GM21390 (cell line): ENCODE measurements at regions not wholly inside any gene's neighbourhood (a gene's known extent, or its start where the extent isn't known, plus 50 kb on each side); places are given as distances from the start of the nearest gene placed in this dataset.

Source experiments
- ATAC-seq: cut with Tn5 transposase; IDR thresholded peaks from one replicate; pipeline ENCODE4 v1.9.1; 2021; ENCODE audit not compliant: unreplicated experiment

DNA sequence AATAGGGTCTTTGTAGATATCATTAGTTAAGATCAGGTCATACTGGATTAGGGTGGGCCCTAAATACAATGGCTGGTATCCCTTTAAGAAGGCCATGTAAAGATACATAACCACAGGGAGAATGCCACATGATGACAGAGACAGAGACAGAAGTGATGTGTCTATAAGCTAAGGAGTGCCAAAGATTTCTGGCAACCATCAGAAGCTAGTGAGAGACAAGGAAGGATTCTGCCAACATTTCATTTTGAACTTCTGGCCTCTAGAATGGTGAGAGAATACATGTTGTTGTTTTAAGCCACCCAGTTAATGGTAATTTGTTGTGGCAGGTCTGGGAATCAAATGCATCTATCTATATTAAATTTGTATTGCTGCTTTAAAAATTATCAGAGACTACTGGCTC is 185.5 kb upstream of the CYRIA start:
- no peak for ATAC-seq

DNA sequence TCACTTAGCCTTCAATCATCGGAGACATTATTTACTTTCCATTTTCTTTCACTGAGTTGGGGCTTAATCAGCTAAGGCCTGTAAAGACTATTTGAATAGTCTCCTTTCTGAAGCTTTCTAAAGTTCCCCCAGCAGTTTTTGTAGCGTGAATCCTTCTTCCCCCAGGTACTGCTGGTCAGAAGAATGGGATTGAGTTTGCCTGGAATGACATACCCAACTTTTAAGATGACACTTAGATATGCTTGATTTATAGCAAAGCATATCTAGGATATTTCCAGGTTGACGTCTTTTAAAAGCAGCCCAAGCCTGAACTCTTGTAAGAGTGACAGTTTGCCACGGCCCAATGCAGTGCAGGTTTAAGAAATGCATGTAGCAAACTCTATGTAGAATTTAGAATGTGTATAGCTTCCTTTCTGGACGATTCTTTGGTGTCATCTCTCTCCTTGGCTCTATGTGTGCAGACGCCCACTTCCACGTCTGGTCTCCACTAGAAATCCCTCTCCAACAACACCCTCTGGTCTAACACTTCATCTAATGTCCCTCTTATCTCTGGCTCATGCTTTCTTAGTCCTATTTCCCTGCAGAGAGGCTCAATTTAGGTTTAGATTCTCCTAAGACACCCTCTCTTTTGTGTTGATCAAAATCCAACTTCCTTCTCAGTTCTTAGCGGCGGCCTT is 175.0 kb upstream of the CYRIA start:
- ATAC-seq, result no peak

GRCh38 chr2:16832910-16833309 is 167.3 kb upstream of the CYRIA start:
- no peak for ATAC-seq

GRCh38 chr2:16828828-16829160 is 163.2 kb upstream of the CYRIA start:
- no peak for ATAC-seq

DNA sequence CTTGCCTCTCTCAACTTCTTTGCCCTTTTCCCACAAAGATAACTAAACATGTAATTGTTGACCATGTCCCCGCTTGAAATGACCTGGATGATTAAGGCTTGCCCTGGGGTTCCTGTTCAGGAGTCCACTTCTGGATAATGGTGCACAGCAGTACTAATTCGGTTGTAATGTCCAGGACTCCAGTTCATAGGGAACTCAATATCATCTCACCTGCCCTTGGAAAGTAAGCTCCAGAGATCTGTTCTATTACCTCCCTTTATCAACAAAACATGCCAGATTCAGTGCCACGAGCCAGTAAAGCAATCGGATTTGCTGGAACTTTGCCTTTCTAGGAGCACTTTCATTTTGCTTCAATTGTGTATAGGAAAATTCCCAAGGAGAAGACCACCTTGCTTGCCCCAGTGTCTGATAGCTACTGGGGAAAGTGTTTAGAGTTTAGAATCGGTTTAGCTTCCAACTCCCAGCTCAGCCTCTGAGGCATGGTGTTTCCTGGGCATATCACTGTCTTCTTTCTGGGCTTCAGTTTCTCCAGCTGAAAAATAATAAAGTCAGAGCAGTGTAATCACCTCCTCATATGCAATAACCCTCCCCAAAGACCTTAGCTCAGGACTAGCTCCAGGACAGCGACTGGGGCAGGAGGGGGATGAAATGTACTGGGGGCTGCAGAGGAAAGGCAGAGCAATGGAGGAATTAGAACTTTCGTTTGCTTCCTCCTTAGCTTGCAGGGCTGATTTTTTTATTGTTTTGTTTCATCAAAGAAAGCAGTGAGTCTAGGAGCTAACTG is 162.6 kb upstream of the CYRIA start:
- no peak for ATAC-seq

DNA sequence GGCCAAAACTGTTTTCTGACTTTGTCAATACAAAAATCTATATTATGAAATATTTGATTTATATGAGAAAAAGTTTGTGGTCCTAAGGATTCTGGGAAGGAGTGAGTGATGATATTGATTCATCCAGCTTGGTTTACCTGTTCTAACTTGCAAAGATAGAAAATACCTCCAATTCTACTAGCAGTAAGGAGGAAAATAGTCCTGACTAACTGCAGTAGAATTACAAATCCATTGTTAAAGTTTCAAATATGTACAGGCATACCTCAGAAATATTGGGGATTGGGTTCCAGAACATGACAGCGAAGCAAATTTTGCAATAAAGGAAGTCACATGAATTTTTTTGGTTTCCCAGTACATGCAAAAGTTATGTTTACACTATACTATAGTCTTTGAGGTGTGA is 158.8 kb upstream of the CYRIA start:
- no peak for ATAC-seq

GRCh38 chr2:16821692-16822091 is 156.1 kb upstream of the CYRIA start:
- no peak for ATAC-seq

DNA sequence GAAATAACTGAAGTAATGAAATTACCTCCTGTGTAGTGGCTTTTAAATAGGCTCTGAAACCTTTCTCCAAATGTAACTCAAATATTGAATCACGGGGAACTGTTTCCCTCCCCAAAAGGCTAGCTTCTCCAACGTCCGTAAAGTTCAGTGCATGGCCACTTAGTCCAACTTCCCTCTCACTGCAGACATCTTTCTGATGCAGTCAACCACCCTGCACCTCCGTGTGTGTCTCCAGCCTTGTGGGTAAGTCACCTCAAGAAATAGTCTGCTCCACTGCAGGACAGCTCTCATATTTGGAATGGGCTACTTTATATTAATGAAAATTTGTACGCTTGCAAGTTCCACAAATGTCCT is 152.5 kb upstream of the CYRIA start:
- no peak for ATAC-seq

GRCh38 chr2:16817305-16818202 is 151.9 kb upstream of the CYRIA start:
- no peak for ATAC-seq

- ATAC-seq, result no peak
Observed at GRCh38 chr2:16816522-16816921, 150.9 kb upstream of the CYRIA start.

DNA sequence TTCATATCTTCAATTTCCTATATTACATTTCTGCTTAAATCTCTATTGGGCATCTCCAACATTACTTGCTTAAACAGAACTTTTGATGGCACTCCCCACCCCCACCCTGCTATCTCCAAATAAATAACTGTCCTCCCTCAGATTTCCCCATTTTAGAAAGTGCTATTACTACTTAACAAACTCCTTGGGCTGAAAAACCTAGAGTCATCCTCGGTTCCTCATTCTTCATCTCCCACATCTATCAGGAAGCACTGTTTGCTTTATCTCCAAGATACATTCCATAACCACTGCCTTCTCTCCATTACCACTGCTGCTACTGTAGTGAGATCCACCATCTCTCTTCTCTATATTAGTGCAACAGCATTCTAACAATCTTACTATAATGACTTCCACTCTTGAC is 150.4 kb upstream of the CYRIA start:
- ATAC-seq, result no peak

GRCh38 chr2:16813593-16813992 is 148.0 kb upstream of the CYRIA start:
- no peak for ATAC-seq

DNA sequence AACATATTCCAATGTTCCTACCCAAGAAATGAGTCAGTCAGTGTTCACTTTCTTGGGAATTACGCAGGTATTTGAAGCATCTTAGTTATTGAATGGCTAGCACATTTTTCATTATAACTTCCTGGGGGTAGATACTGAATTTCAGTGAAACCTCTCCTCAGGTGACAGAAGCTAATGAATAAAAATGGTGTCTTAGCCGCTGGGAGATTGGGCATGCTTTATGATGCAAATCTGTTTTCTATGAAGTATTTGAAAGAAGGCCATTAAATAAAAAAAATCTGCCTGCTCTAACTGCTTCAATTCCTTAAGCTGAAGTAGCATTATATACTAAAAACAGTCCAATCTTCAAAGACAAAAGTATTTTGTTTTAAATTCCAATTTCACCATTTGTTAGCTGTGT is 132.8 kb upstream of the CYRIA start:
- no peak for ATAC-seq

GRCh38 chr2:16791496-16791895 is 125.9 kb upstream of the CYRIA start:
- ATAC-seq, result no peak

- ATAC-seq, result no peak
Observed at GRCh38 chr2:16785149-16785548, 119.5 kb upstream of the CYRIA start.

- no peak for ATAC-seq
Observed at GRCh38 chr2:16784652-16785051, 119.0 kb upstream of the CYRIA start.

DNA sequence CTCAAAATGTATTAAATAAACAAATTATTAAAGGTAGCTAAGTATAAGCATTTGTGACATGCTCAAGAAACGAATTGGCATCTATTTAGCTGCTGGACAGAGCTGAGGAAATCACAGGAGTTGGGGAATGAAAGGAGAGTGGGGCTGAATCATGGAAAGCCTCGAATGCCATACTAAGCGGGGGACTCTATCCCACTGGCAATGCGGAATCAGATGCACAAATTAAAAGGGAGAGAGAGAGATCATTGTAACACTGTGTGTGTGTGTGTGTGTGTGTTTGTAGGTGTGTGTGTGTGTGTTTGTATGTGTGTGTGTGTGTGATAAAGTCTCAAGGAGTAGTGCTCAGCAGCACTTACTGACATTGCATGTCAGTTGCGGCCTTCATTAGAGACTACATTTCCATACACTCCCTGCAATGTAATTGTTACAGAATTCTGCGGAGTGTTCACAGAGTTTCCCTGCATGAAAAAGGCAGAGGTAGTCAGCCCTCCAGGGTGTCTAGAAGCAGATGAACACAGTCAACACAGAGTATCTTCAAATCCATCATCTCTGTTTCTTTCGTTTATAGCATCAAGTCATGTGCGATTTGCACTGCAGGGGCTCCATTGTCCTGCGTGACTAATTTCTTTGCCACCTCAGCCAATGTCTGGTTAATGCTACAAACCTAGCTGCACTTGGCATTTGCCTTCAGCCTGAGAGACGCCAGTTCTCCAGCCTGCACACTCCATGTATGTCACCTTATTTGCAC is 111.7 kb upstream of the CYRIA start:
- ATAC-seq, result no peak

DNA sequence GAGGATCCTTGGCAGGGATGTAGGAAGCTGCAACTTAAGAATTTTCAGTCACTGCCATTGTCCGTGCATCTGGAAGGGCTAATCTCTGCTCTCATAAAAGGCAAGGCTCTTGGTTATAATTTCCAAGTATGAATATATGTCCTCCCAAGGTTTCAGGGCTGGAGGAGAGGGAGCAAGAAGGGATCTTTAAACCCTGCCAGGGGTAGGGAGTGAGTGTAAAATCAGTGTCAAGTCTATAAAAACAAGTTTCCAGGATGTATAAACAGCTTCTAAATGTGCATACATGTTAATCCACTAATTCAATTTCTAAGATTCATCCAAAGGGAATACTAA is 110.2 kb upstream of the CYRIA start:
- ATAC-seq, result no peak

DNA sequence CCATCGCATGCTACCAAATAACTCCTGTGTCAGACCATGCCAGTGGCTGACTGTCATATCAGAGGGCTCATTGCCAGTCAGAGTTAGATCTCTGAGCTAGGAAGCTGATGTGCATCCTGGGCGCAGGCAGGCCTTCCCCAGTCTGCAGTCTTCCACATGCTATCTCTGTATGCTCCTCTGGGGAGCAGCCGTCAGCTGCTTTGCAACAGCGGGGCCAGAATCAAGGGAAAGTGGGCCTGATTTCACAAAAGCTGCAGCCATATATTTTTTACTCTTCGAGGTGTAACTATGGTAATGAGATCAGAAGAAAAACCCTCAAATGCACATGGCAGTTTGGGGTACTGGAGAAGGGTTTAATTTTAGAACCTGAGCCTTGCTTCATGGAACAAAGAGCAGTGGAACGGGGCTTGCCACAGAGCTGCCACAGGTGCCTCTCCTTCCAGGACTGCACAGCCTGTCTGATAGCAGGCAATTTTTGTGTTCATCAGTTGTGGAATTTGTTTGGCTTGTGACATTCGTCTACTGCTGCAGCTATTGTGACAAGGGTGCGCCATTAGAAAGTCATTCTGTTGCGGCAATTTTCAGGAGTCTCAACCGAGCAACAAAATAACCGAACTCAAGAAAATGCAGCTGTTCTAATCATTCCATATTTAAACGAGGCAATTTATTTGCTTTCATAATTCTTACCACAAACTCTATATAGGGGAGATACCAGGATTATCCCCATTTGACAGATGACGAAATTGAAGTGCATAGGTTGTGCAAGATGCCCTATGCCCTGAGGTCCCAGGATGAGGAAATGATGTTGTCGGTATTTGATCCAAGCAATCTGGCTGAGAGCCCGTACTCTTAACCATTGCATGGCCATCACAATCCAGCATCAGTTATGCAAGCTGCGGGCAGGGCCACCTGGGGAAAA is 109.6 kb upstream of the CYRIA start:
- no peak for ATAC-seq

GRCh38 chr2:16774091-16774490 is 108.5 kb upstream of the CYRIA start:
- ATAC-seq, result no peak
